ENCODE measurements at regions not wholly inside any gene's neighbourhood (a gene's known extent, or its start where the extent isn't known, plus 50 kb on each side); places are given as distances from the start of the nearest gene placed in this dataset.

DNA sequence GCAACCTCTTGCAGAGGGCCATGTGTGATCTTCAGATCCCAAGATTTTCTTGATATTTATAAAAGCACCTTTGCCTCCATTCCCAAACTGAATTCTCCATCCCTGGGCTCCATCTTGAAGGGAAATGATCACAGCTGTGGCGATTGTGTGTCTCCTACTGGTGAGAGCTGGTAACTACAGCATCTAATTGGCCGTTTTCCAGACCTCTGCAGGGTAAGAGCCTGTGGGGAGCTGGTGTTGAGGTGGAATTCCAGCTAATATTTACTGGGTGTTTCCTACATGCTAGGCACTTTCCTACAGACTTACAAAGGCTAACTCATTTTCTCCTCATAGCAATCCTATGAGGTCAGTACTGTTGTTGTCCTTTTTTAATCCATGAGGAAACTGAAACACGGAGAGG lies 59.2 kb upstream of the FNDC1 start:
- Histone ChIP-seq H3K27me3 (no peaks in the 10 kb centered on the region), H3K9ac (no peak overlapping the region), H3K4me3 (no peak overlapping the region), H3K4me2 (no peak overlapping the region), H3K36me3 (no peaks in the 10 kb centered on the region), H3K79me2 (ENCODE audit: low read depth) (no peaks in the 10 kb centered on the region), H2AFZ (replicated peaks) (peak overlapping the region; percentile 90), H3K27ac (no peak overlapping the region), H3F3A (ENCODE audit: low read depth) (no peaks in the 10 kb centered on the region), H4K20me1 (ENCODE audit: low read depth) (no peaks in the 10 kb centered on the region), H3K4me1 (peaks cover 5% of the 10 kb centered on the region), H3K9me3 (ENCODE audit: low read depth) (no peaks in the 10 kb centered on the region)
- DNase-seq (ENCODE audit: low spot score): peak; percentile 63
- Mint-ChIP-seq H3K27ac (no peak overlapping the region), H3K36me3 (no peaks in the 10 kb centered on the region), H3K27me3 (ENCODE audit: insufficient read depth, low read depth) (peaks cover 11% of the 10 kb centered on the region), H3K4me3 (no peak overlapping the region), H3K9me3 (no peaks in the 10 kb centered on the region), H3K4me1 (peaks cover 21% of the 10 kb centered on the region)
- TF ChIP-seq EZH2 (IDR thresholded peaks at IDR 0.05) (no peak), EZH2phosphoT487 (IDR thresholded peaks at IDR 0.05) (no peak), CTCF (IDR thresholded peaks at IDR 0.05) (peak; percentile 76)

- Mint-ChIP-seq H3K27me3 (ENCODE audit: insufficient read depth, low read depth) (peaks cover 12% of the 10 kb centered on the region), H3K9me3 (no peaks in the 10 kb centered on the region), H3K4me1 (peaks cover 21% of the 10 kb centered on the region), H3K36me3 (no peaks in the 10 kb centered on the region), H3K4me3 (no peak overlapping the region), H3K27ac (no peak overlapping the region)
- TF ChIP-seq EZH2phosphoT487 (IDR thresholded peaks at IDR 0.05): no peak
- TF ChIP-seq CTCF (IDR thresholded peaks at IDR 0.05): no peak
- no peak for TF ChIP-seq EZH2 (IDR thresholded peaks at IDR 0.05)
- no peaks in the 10 kb centered on the region for H3K9me3 ChIP-seq (ENCODE audit: low read depth)
- no peak overlapping the region for H3K27ac ChIP-seq
- H3K9ac ChIP-seq: no peak overlapping the region
- DNase-seq (ENCODE audit: low spot score): no peak
- H3K27me3 ChIP-seq: no peaks in the 10 kb centered on the region
- no peaks in the 10 kb centered on the region for H3F3A ChIP-seq (ENCODE audit: low read depth)
- H2AFZ ChIP-seq (replicated peaks): peak overlapping the region; percentile 90
- H4K20me1 ChIP-seq (ENCODE audit: low read depth): no peaks in the 10 kb centered on the region
- no peak overlapping the region for H3K4me2 ChIP-seq
- H3K79me2 ChIP-seq (ENCODE audit: low read depth): no peaks in the 10 kb centered on the region
- no peaks in the 10 kb centered on the region for H3K36me3 ChIP-seq
- peaks cover 5% of the 10 kb centered on the region for H3K4me1 ChIP-seq
- no peak overlapping the region for H3K4me3 ChIP-seq
Observed at GRCh38 chr6:159109391-159109790, 59.8 kb upstream of the FNDC1 start.

- H3K4me3 Mint-ChIP-seq: no peak overlapping the region
- H3K4me1 Mint-ChIP-seq: peaks cover 22% of the 10 kb centered on the region
- Histone ChIP-seq H3K4me3 (no peak overlapping the region), H3K27ac (no peak overlapping the region), H3K27me3 (no peaks in the 10 kb centered on the region), H4K20me1 (ENCODE audit: low read depth) (no peaks in the 10 kb centered on the region), H3K9ac (no peak overlapping the region), H3K79me2 (ENCODE audit: low read depth) (no peaks in the 10 kb centered on the region), H3K4me2 (no peak overlapping the region), H3F3A (ENCODE audit: low read depth) (no peaks in the 10 kb centered on the region), H2AFZ (replicated peaks) (no peak overlapping the region), H3K9me3 (ENCODE audit: low read depth) (no peaks in the 10 kb centered on the region), H3K4me1 (peaks cover 5% of the 10 kb centered on the region), H3K36me3 (no peaks in the 10 kb centered on the region)
- no peaks in the 10 kb centered on the region for H3K36me3 Mint-ChIP-seq
- H3K9me3 Mint-ChIP-seq: no peaks in the 10 kb centered on the region
- peaks cover 13% of the 10 kb centered on the region for H3K27me3 Mint-ChIP-seq (ENCODE audit: insufficient read depth, low read depth)
- no peak overlapping the region for H3K27ac Mint-ChIP-seq
- no peak for TF ChIP-seq EZH2 (IDR thresholded peaks at IDR 0.05)
- TF ChIP-seq EZH2phosphoT487 (IDR thresholded peaks at IDR 0.05): no peak
- no peak for TF ChIP-seq CTCF (IDR thresholded peaks at IDR 0.05)
- no peak for DNase-seq (ENCODE audit: low spot score)
Observed at GRCh38 chr6:159108426-159108985, 60.7 kb upstream of the FNDC1 start.
